CD4-positive, alpha-beta T cell treated with Interleukin-12 subunit alpha and Interleukin-12 subunit beta, for 1 hour (primary cell): ENCODE measurements at regions not wholly inside any gene's neighbourhood (a gene's known extent, or its start where the extent isn't known, plus 50 kb on each side); places are given as distances from the start of the nearest gene placed in this dataset.
"Not testable (repeated sequence)": the region's sequence is repeated elsewhere in the genome, so short reads cannot be mapped to it uniquely, and the experiment has no call there.

Source experiments
- DNase-seq: peaks from one replicate; pipeline ENCODE4 v3.0.0-alpha.2; 2020

- DNase-seq, result no peak
Observed at GRCh38 chr6:12527339-12527738, 189.2 kb upstream of the PHACTR1 start.

GRCh38 chr6:12528136-12528535 is 188.4 kb upstream of the PHACTR1 start:
- no peak for DNase-seq

DNA sequence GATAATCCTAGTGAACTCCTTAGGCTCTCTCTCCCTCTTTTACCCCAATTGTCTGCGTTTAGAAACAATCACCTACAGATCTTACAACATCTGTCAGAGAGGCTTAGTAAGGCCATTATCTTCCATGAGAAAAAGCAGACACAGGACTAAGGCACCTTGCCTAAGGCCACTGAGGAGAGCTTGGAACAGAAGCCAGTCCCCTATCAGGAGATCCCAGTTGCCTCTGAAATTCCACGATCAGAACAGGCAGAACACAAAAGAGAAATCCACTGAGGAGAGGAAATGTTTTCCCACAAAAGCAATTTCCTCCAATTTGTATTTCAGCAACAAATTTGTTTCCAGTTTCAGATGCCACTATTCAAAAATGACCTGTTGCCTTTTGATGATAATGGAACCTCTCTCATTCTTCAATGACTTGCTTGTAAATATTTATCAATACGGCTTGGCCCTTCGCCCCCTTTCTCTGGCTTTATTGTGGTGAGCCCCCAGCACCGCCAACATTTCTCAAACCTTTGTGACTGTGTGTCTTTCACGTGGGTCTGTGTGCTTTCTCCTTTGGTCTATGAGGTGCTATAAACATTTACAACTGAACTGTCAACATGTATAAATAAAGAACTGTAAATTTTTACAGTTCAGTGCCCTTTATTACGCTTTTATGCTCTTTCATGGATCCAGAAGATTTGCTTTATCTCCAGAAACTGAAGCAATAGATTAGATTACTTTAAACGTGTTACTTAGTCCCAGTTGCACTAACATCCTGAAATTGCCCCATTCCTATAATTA is 187.8 kb upstream of the PHACTR1 start:
- DNase-seq, result no peak

DNA sequence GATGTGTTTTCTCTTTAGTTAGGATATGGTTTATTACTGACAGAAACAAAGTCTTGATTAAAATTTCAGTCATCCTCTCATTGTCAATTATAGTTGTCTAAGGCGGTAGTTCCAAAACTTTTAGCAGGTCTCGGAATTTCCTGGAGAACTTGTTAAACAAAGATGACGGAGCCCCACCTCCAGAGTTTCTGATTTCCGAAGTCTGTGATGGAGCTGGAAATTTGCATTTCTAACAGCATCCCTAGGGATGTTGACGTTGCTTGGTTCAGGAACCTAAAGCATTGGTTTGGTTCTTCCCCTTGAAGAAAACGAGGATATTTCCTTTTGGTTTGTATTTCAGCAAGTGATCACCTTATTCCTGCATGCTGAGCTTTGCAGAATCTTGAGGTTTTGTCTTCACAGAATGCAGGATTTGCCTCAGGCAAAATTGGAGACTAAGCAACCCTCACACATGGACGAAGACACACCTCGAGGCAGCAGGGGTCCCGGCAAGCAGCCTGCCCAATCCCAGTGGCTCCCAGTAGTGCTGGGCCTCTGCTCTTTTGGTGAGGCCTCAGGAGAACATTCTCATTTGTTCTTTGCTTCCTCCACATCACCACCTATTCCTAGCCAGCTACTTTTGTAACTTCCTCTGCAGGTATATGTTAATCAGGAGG is 187.1 kb upstream of the PHACTR1 start:
- no peak for DNase-seq

DNA sequence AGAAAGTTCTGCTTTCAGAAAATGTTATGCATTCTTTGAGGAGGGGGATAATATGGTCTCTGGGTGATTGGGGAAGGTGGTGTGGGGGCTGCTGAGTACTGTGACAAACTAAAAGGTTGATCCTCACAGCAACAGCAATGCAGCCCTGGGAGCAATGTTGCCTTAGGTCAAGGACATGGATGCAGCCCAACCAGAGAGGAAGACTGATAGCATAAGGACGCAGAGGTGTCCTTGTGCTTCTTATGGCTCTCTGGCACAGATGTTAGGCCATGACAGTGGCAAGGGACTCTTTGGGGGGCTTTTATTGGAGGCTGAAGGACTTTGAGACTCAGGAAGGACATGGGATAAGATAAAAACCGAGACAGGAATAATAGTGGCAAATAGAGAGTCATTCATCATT is 186.2 kb upstream of the PHACTR1 start:
- DNase-seq, result no peak

GRCh38 chr6:12533586-12533985 is 183.0 kb upstream of the PHACTR1 start:
- no peak for DNase-seq

GRCh38 chr6:12534069-12534853 is 182.3 kb upstream of the PHACTR1 start:
- DNase-seq, result no peak

DNA sequence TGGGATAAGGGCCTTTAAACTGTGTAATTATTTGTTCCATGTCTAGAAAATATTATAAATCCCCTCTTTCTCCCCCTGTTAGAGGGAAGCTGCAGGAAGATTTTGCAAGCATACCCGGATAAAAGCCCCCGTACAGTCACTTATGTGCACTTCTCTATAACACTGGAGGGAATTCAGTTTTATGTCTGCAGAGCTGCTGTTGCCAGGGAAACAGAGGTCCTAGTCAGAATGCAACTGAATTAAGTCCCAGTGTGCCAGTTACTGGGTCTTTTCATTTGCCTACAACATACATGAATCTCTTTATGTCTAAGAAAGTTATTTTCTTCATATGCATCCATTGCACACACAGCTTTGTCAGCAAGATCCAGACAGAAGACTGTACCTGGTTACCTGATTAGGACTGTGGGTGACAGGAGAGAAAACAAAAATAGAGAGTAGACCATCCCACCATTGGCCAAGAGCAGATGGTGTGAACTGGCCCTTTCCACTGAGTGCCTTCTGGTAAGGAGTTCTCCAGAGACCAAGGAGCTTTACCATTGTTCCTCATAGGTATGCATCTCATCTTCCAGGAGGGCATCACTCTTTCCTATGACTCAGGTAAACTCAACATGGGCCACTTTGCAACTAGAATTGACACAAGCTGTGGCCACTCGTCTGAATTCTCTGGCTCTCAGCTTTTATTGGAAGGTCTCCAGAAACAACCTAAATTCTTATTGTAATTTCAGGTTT is 180.8 kb upstream of the PHACTR1 start:
- no peak for DNase-seq

DNA sequence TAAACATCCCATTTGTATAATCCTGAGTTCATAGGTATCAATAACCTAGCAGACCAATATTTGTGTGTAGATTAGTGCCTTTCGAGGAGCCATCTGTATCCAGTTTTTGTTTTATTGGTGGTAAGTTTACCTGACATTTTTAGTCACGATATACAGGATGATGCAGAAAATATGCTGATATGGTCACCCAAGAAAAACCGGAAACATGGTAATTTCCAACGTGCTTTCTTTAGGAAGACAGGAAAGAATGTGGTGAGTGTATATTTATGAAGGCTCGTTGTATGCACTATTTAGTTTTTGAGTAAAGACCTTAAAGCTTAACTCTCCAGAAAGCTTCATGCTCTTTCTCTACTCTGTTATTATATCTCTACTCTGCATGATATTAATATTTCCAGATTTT is 180.2 kb upstream of the PHACTR1 start:
- no peak for DNase-seq

DNA sequence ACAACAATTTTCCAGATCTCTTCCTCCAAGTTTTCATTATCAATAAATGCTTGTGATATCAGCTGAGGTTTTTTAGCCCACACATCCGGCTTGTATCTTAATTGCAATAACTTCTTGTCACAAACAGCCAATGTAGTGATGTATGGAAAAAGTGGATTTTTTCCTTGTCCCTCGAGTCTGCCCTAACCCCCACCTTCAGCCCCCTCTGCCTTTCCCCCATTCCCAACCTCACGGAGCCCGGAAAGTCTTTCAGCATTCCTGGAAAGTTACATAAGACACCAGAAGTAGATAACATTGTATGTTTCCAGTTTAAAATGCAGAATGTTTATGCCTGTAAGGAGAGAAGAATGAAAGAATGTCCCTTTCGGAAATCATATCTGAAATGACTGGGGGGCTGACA is 179.2 kb upstream of the PHACTR1 start:
- no peak for DNase-seq

- DNase-seq, result no peak
Observed at GRCh38 chr6:12538881-12539357, 177.6 kb upstream of the PHACTR1 start.

- not testable (repeated sequence) for DNase-seq
Observed at GRCh38 chr6:12542319-12543115, 174.1 kb upstream of the PHACTR1 start.

DNA sequence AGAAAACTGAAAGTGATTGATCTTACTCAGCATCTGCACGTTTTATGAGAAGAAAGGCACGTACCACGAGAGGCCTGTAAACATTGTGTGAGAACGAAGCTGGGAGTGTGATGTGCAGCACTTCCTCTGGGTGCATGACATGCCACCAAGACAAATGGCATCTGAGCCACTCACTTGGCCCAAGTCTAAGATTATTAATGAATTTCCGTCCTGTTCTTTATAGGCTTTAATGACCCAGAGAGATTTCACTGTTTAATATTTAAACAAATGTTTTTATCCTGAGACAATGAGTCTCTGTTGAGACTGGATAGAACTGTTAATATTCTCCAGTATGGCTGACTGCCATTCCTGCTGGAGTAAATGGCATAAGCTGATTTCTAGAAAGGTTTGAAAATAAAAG is 172.6 kb upstream of the PHACTR1 start:
- DNase-seq, result no peak

GRCh38 chr6:12544821-12545565 is 171.6 kb upstream of the PHACTR1 start:
- DNase-seq, result no peak

DNA sequence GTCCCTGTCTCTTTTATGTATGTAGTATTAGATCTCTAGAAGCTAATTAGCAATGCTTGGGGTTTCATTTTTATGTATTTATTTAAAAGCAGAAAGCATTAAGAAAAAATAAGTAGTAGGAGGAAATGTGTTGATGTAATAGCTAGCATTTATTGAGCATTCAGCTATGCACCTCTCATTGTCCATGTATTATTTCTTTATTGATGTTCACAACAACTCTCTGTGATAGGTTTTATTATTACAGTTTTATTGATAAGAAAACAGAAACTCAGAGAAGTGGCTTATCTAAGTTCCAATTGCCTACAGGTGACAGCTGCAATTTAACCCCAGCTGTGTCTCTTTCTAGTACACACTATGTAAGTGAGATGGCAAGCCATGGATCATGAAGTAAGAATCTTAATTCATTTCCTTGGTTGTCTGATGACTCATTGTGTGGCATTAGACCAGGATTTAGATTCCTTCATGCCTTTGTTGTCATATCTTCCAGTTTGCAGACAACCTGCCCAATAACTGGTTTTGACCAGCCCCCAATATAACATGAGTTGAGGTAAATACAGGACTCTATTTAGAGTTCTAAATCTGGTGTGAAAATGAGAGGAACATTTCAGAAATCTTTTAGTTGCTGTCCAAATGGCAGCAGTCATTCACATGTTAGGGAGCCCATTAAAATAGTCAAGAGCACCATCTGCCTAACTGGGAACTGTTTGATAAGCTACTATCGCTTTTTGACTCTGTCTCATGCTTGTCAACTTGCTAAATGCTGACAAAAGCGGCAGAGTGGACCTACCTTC is 170.8 kb upstream of the PHACTR1 start:
- DNase-seq, result no peak

DNA sequence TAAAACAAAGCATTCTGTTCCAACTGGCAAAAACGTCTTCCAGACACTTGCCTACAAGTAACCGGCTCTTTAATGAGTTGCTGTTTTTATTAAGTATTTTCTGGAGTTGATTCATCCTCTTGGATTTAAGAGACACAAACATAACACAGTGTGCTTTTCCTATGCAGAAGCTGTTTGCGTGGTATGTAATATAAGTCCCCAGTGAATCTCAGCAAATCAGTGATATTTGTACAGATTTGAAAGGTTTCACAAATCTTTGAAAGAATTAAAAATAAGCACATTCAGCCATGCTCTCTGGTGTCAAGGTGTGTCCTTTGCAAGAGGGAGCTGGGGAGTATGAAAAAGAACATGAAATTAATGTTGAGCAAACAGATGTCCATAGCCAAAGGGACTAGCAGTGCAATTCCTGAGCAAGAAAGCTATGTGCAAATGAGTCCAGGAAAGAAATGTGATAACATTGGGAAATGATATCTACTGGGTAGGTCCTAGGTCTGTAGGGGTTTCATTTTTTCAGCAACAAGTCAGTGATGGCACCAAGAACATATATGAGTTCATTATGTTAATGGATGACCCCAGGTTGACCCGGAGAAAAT is 170.1 kb upstream of the PHACTR1 start:
- no peak for DNase-seq

DNA sequence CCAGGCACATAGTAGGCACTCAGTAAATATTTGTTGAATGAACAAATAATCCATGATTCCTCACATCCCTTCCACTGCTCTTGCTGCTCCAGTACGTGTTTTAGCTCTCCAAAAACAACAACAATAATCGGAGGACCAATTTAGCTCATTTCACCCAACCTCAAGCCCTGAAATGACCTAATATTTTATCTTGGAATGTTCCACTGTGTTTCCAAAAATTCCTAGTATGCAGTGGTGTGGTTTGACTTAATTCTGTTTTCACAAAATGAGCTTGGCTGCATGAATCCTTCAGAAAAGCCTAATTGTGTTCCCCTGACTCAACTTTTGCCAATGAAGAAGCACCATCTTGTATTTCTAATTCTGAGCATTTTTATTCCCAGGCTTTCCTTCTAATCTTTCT is 168.0 kb upstream of the PHACTR1 start:
- DNase-seq, result no peak

DNA sequence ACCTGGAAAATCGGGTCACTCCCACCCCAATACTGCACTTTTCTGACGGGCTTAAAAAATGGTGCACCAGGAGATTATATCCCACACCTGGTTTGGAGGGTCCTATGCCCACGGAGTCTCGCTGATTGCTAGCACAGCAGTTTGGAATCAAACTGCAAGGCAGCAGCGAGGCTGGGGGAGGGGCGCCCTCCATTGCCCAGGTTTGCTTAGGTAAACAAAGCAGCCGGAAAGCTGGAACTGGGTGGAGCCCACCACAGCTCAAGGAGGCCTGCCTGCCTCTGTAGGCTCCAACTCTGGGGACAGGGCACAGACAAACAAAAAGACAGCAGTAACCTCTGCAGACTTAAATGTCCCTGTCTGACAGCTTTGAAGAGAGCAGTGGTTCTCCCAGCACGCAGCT is 167.1 kb upstream of the PHACTR1 start:
- not testable (repeated sequence) for DNase-seq

GRCh38 chr6:12554820-12555219 is 161.7 kb upstream of the PHACTR1 start:
- not testable (repeated sequence) for DNase-seq

- DNase-seq, result no peak
Observed at GRCh38 chr6:12555267-12555666, 161.3 kb upstream of the PHACTR1 start.
